ENCODE measurements at regions not wholly inside any gene's neighbourhood (a gene's known extent, or its start where the extent isn't known, plus 50 kb on each side); places are given as distances from the start of the nearest gene placed in this dataset.

DNA sequence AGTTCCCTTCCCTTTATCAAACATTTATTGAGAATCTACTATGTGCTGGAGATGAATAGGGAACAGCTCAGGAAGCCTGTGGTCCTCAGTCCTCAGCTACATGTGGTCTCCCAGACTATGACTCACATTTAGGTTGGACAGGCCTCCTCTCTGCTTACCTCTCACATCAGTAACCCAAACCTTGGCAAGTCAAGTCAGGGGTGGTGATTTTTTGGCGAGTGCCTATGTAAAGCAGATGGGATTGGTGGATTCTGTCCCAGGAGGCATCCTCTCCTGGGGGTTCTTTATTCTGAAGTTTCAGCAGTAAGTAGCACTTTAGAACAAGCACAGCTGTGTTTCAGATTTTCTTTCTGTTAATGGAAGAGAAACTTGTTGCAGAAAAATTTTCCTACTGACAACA, 241.3 kb downstream of the PRDM2 start:
- dilution Hi-C loops (cut with MboI; ENCODE audit: extremely low pct_ligation_motif_present, low sequenced_read_pairs) = no loop called here

GRCh38 chr1:13943055-13943454, 243.1 kb downstream of the PRDM2 start:
- H3K79me2 ChIP-seq (ENCODE audit: control insufficient read depth, insufficient read depth, low read length) = no peaks in the 10 kb centered on the region
- H3K36me3 ChIP-seq (ENCODE audit: control insufficient read depth in 2 of 2, extremely low read depth in 1 of 2, insufficient read depth in 2 of 2, low read length in 2 of 2) = no peaks in the 10 kb centered on the region
- TF ChIP-seq, protein P1, sequence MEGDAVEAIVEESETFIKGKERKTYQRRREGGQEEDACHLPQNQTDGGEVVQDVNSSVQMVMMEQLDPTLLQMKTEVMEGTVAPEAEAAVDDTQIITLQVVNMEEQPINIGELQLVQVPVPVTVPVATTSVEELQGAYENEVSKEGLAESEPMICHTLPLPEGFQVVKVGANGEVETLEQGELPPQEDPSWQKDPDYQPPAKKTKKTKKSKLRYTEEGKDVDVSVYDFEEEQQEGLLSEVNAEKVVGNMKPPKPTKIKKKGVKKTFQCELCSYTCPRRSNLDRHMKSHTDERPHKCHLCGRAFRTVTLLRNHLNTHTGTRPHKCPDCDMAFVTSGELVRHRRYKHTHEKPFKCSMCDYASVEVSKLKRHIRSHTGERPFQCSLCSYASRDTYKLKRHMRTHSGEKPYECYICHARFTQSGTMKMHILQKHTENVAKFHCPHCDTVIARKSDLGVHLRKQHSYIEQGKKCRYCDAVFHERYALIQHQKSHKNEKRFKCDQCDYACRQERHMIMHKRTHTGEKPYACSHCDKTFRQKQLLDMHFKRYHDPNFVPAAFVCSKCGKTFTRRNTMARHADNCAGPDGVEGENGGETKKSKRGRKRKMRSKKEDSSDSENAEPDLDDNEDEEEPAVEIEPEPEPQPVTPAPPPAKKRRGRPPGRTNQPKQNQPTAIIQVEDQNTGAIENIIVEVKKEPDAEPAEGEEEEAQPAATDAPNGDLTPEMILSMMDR (optimal IDR thresholded peaks at IDR 0.05 in 1 of 3, IDR thresholded peaks at IDR 0.05 in 1 of 3, conservative IDR thresholded peaks at IDR 0.05 in 1 of 3; ENCODE audit: extremely low read depth in 1 of 3, insufficient read depth in 2 of 3, low read length in 3 of 3) = no peak
- no peak for TF ChIP-seq EZH2 (IDR thresholded peaks at IDR 0.05; ENCODE audit: low read length)
- H3K4me2 ChIP-seq (ENCODE audit: control insufficient read depth, extremely low read depth, insufficient read depth, low read depth, low read length) = no peak overlapping the region
- H3K27me3 ChIP-seq (ENCODE audit: control insufficient read depth, extremely low read depth, insufficient read depth, low read length) = no peaks in the 10 kb centered on the region
- dilution Hi-C loops (cut with MboI; ENCODE audit: extremely low pct_ligation_motif_present, low sequenced_read_pairs) = no loop called here
- FAIRE-seq (no peak), DNase-seq (ENCODE audit: low read depth, low spot score) (no peak)
- H3K4me1 ChIP-seq (ENCODE audit: control insufficient read depth, extremely low read depth, insufficient read depth, low read length) = no peaks in the 10 kb centered on the region
- no peak overlapping the region for H3K27ac ChIP-seq (ENCODE audit: control insufficient read depth, insufficient read depth, low read length)
- H3K9me1 ChIP-seq (ENCODE audit: control insufficient read depth, extremely low read depth, insufficient read depth, low read length) = no peaks in the 10 kb centered on the region
- no peaks in the 10 kb centered on the region for H4K20me1 ChIP-seq (ENCODE audit: control insufficient read depth, extremely low read depth, insufficient read depth, low read length)
- no peak overlapping the region for H2AFZ ChIP-seq (ENCODE audit: control insufficient read depth, low read length)
- no peaks in the 10 kb centered on the region for H3K9me3 ChIP-seq (ENCODE audit: control insufficient read depth, low read depth, low read length)
- H3K9ac ChIP-seq (ENCODE audit: control insufficient read depth, extremely low read depth, insufficient read depth, low read length) = no peak overlapping the region
- no peak overlapping the region for H3K4me3 ChIP-seq (ENCODE audit: control insufficient read depth in 2 of 3, extremely low read depth in 1 of 3, insufficient read depth in 2 of 3, low read depth in 1 of 3, low read length in 3 of 3)

More for the DNA sequence above, 241.3 kb downstream of the PRDM2 start:
- Histone ChIP-seq H3K4me2 (ENCODE audit: control insufficient read depth, extremely low read depth, insufficient read depth, low read depth, low read length) (no peak overlapping the region), H3K9me3 (ENCODE audit: control insufficient read depth, low read depth, low read length) (no peaks in the 10 kb centered on the region), H3K79me2 (ENCODE audit: control insufficient read depth, insufficient read depth, low read length) (no peaks in the 10 kb centered on the region), H3K36me3 (ENCODE audit: control insufficient read depth in 2 of 2, extremely low read depth in 1 of 2, insufficient read depth in 2 of 2, low read length in 2 of 2) (no peaks in the 10 kb centered on the region), H3K4me1 (ENCODE audit: control insufficient read depth, extremely low read depth, insufficient read depth, low read length) (no peaks in the 10 kb centered on the region), H3K27ac (ENCODE audit: control insufficient read depth, insufficient read depth, low read length) (no peak overlapping the region), H3K9ac (ENCODE audit: control insufficient read depth, extremely low read depth, insufficient read depth, low read length) (no peak overlapping the region), H4K20me1 (ENCODE audit: control insufficient read depth, extremely low read depth, insufficient read depth, low read length) (no peaks in the 10 kb centered on the region), H3K27me3 (ENCODE audit: control insufficient read depth, extremely low read depth, insufficient read depth, low read length) (no peaks in the 10 kb centered on the region), H3K9me1 (ENCODE audit: control insufficient read depth, extremely low read depth, insufficient read depth, low read length) (no peaks in the 10 kb centered on the region), H3K4me3 (ENCODE audit: control insufficient read depth in 2 of 3, extremely low read depth in 1 of 3, insufficient read depth in 2 of 3, low read depth in 1 of 3, low read length in 3 of 3) (no peak overlapping the region), H2AFZ (ENCODE audit: control insufficient read depth, low read length) (no peak overlapping the region)
- no peak for FAIRE-seq
- TF ChIP-seq, protein P1 (optimal IDR thresholded peaks at IDR 0.05 in 1 of 3, IDR thresholded peaks at IDR 0.05 in 1 of 3, conservative IDR thresholded peaks at IDR 0.05 in 1 of 3; ENCODE audit: extremely low read depth in 1 of 3, insufficient read depth in 2 of 3, low read length in 3 of 3) = no peak
- no peak for TF ChIP-seq EZH2 (IDR thresholded peaks at IDR 0.05; ENCODE audit: low read length)
- DNase-seq (ENCODE audit: low read depth, low spot score) = no peak
